ENCODE measurements at regions not wholly inside any gene's neighbourhood (a gene's known extent, or its start where the extent isn't known, plus 50 kb on each side); places are given as distances from the start of the nearest gene placed in this dataset.

GRCh38 chr1:70891051-70891843, 156.4 kb downstream of the PTGER3 start:
- no peak overlapping the region for H3K27ac ChIP-seq (replicated peaks; ENCODE audit: low read length)
- no peaks in the 10 kb centered on the region for H3K36me3 ChIP-seq (replicated peaks in 1 of 2; ENCODE audit: control insufficient read depth in 2 of 2, insufficient read depth in 2 of 2, low read length in 2 of 2)
- no peaks in the 10 kb centered on the region for H3K79me1 ChIP-seq (ENCODE audit: low read depth, low read length)
- H3K9ac ChIP-seq (ENCODE audit: low read depth, low read length, poor library complexity): no peak overlapping the region
- H3K14ac ChIP-seq (ENCODE audit: low read length): no peak overlapping the region
- no peak overlapping the region for H3K23ac ChIP-seq (ENCODE audit: low read depth, low read length, poor library complexity)
- no peak overlapping the region for H3K4ac ChIP-seq (ENCODE audit: low read length)
- H2BK12ac ChIP-seq (ENCODE audit: low read length): no peak overlapping the region
- no peak overlapping the region for H2BK120ac ChIP-seq (ENCODE audit: low read depth, low read length)
- H4K91ac ChIP-seq (ENCODE audit: low read depth, low read length, poor library complexity): no peak overlapping the region
- no peak for DNase-seq (ENCODE audit: low spot score)
- H2BK15ac ChIP-seq (ENCODE audit: low read length): no peak overlapping the region
- no peak overlapping the region for H4K8ac ChIP-seq (ENCODE audit: low read depth, low read length)
- H3K4me3 ChIP-seq (ENCODE audit: low read length in 2 of 2): no peak overlapping the region
- H2AFZ ChIP-seq (ENCODE audit: low read length): no peak overlapping the region
- no peak overlapping the region for H3K18ac ChIP-seq (ENCODE audit: low read length)
- no peaks in the 10 kb centered on the region for H3K9me3 ChIP-seq (replicated peaks in 1 of 2; ENCODE audit: control insufficient read depth in 2 of 2, insufficient read depth in 1 of 2, low read depth in 1 of 2, low read length in 2 of 2)
- no peak overlapping the region for H2BK5ac ChIP-seq (ENCODE audit: low read length)
- no peaks in the 10 kb centered on the region for H3K27me3 ChIP-seq (ENCODE audit: control insufficient read depth in 3 of 3, insufficient read depth in 3 of 3, low read depth in 1 of 3, low read length in 3 of 3)
- H3K4me1 ChIP-seq (ENCODE audit: control insufficient read depth in 2 of 2, insufficient read depth in 1 of 2, low read depth in 1 of 2, low read length in 2 of 2): no peaks in the 10 kb centered on the region
- no peak overlapping the region for H3K4me2 ChIP-seq (ENCODE audit: insufficient read depth, low read length, poor library complexity, severe bottlenecking)
- H2AK5ac ChIP-seq (ENCODE audit: low read depth, low read length): no peak overlapping the region

GRCh38 chr1:70892140-70892539, 155.5 kb downstream of the PTGER3 start:
- Histone ChIP-seq H2BK15ac (ENCODE audit: low read length) (no peak overlapping the region), H3K4me2 (ENCODE audit: insufficient read depth, low read length, poor library complexity, severe bottlenecking) (no peak overlapping the region), H3K18ac (ENCODE audit: low read length) (no peak overlapping the region), H3K36me3 (replicated peaks in 1 of 2; ENCODE audit: control insufficient read depth in 2 of 2, insufficient read depth in 2 of 2, low read length in 2 of 2) (no peaks in the 10 kb centered on the region), H2BK120ac (ENCODE audit: low read depth, low read length) (no peak overlapping the region), H3K79me1 (ENCODE audit: low read depth, low read length) (no peaks in the 10 kb centered on the region), H3K23ac (ENCODE audit: low read depth, low read length, poor library complexity) (no peak overlapping the region), H2AK5ac (ENCODE audit: low read depth, low read length) (no peak overlapping the region), H3K27me3 (ENCODE audit: control insufficient read depth in 3 of 3, insufficient read depth in 3 of 3, low read depth in 1 of 3, low read length in 3 of 3) (no peaks in the 10 kb centered on the region), H4K91ac (ENCODE audit: low read depth, low read length, poor library complexity) (no peak overlapping the region), H3K4me1 (ENCODE audit: control insufficient read depth in 2 of 2, insufficient read depth in 1 of 2, low read depth in 1 of 2, low read length in 2 of 2) (no peaks in the 10 kb centered on the region), H3K27ac (replicated peaks; ENCODE audit: low read length) (no peak overlapping the region), H3K4ac (ENCODE audit: low read length) (no peak overlapping the region), H3K9me3 (replicated peaks in 1 of 2; ENCODE audit: control insufficient read depth in 2 of 2, insufficient read depth in 1 of 2, low read depth in 1 of 2, low read length in 2 of 2) (no peaks in the 10 kb centered on the region), H2AFZ (ENCODE audit: low read length) (no peak overlapping the region), H3K14ac (ENCODE audit: low read length) (no peak overlapping the region), H4K8ac (ENCODE audit: low read depth, low read length) (no peak overlapping the region), H2BK5ac (ENCODE audit: low read length) (no peak overlapping the region), H3K9ac (ENCODE audit: low read depth, low read length, poor library complexity) (no peak overlapping the region), H2BK12ac (ENCODE audit: low read length) (no peak overlapping the region), H3K4me3 (ENCODE audit: low read length in 2 of 2) (no peak overlapping the region)
- DNase-seq (ENCODE audit: low spot score): no peak
- WGBS, 2 donors (ENCODE audit: extremely low coverage in 2 of 2, insufficient read length in 2 of 2, insufficient replicate concordance in 1 of 2): no CpG with 5 or more reads among the region's 2 CpGs

- Histone ChIP-seq H3K36me3 (replicated peaks in 1 of 2; ENCODE audit: control insufficient read depth in 2 of 2, insufficient read depth in 2 of 2, low read length in 2 of 2) (no peaks in the 10 kb centered on the region), H3K18ac (ENCODE audit: low read length) (no peak overlapping the region), H3K4ac (ENCODE audit: low read length) (no peak overlapping the region), H3K23ac (ENCODE audit: low read depth, low read length, poor library complexity) (no peak overlapping the region), H3K9ac (ENCODE audit: low read depth, low read length, poor library complexity) (no peak overlapping the region), H3K4me2 (ENCODE audit: insufficient read depth, low read length, poor library complexity, severe bottlenecking) (no peak overlapping the region), H3K27me3 (ENCODE audit: control insufficient read depth in 3 of 3, insufficient read depth in 3 of 3, low read depth in 1 of 3, low read length in 3 of 3) (no peaks in the 10 kb centered on the region), H4K8ac (ENCODE audit: low read depth, low read length) (no peak overlapping the region), H3K9me3 (replicated peaks in 1 of 2; ENCODE audit: control insufficient read depth in 2 of 2, insufficient read depth in 1 of 2, low read depth in 1 of 2, low read length in 2 of 2) (no peaks in the 10 kb centered on the region), H3K14ac (ENCODE audit: low read length) (no peak overlapping the region), H3K4me1 (ENCODE audit: control insufficient read depth in 2 of 2, insufficient read depth in 1 of 2, low read depth in 1 of 2, low read length in 2 of 2) (no peaks in the 10 kb centered on the region), H3K4me3 (ENCODE audit: low read length in 2 of 2) (no peak overlapping the region), H3K27ac (replicated peaks; ENCODE audit: low read length) (no peak overlapping the region), H2BK5ac (ENCODE audit: low read length) (no peak overlapping the region), H3K79me1 (ENCODE audit: low read depth, low read length) (no peaks in the 10 kb centered on the region), H2BK12ac (ENCODE audit: low read length) (no peak overlapping the region), H4K91ac (ENCODE audit: low read depth, low read length, poor library complexity) (no peak overlapping the region), H2BK120ac (ENCODE audit: low read depth, low read length) (no peak overlapping the region), H2BK15ac (ENCODE audit: low read length) (no peak overlapping the region), H2AK5ac (ENCODE audit: low read depth, low read length) (no peak overlapping the region), H2AFZ (ENCODE audit: low read length) (no peak overlapping the region)
- no CpG with 5 or more reads among the region's 1 CpG for WGBS, 2 donors (ENCODE audit: extremely low coverage in 2 of 2, insufficient read length in 2 of 2, insufficient replicate concordance in 1 of 2)
- DNase-seq (ENCODE audit: low spot score): no peak
Measured at GRCh38 chr1:70892930-70893329, 154.7 kb downstream of the PTGER3 start.

GRCh38 chr1:70893381-70893780, 154.2 kb downstream of the PTGER3 start:
- no peak overlapping the region for H3K23ac ChIP-seq (ENCODE audit: low read depth, low read length, poor library complexity)
- H2BK5ac ChIP-seq (ENCODE audit: low read length): no peak overlapping the region
- DNase-seq (ENCODE audit: low spot score): no peak
- H3K79me1 ChIP-seq (ENCODE audit: low read depth, low read length): no peaks in the 10 kb centered on the region
- no peak overlapping the region for H3K9ac ChIP-seq (ENCODE audit: low read depth, low read length, poor library complexity)
- H3K14ac ChIP-seq (ENCODE audit: low read length): no peak overlapping the region
- H3K36me3 ChIP-seq (replicated peaks in 1 of 2; ENCODE audit: control insufficient read depth in 2 of 2, insufficient read depth in 2 of 2, low read length in 2 of 2): no peaks in the 10 kb centered on the region
- no peak overlapping the region for H2AK5ac ChIP-seq (ENCODE audit: low read depth, low read length)
- no peaks in the 10 kb centered on the region for H3K27me3 ChIP-seq (ENCODE audit: control insufficient read depth in 3 of 3, insufficient read depth in 3 of 3, low read depth in 1 of 3, low read length in 3 of 3)
- no peak overlapping the region for H3K4me2 ChIP-seq (ENCODE audit: insufficient read depth, low read length, poor library complexity, severe bottlenecking)
- H3K4me3 ChIP-seq (ENCODE audit: low read length in 2 of 2): no peak overlapping the region
- no peak overlapping the region for H4K91ac ChIP-seq (ENCODE audit: low read depth, low read length, poor library complexity)
- no peak overlapping the region for H3K18ac ChIP-seq (ENCODE audit: low read length)
- H2BK12ac ChIP-seq (ENCODE audit: low read length): no peak overlapping the region
- no CpG with 5 or more reads among the region's 3 CpGs for WGBS, 2 donors (ENCODE audit: extremely low coverage in 2 of 2, insufficient read length in 2 of 2, insufficient replicate concordance in 1 of 2)
- no peak overlapping the region for H2BK15ac ChIP-seq (ENCODE audit: low read length)
- no peak overlapping the region for H2BK120ac ChIP-seq (ENCODE audit: low read depth, low read length)
- no peak overlapping the region for H2AFZ ChIP-seq (ENCODE audit: low read length)
- no peaks in the 10 kb centered on the region for H3K4me1 ChIP-seq (ENCODE audit: control insufficient read depth in 2 of 2, insufficient read depth in 1 of 2, low read depth in 1 of 2, low read length in 2 of 2)
- H3K9me3 ChIP-seq (replicated peaks in 1 of 2; ENCODE audit: control insufficient read depth in 2 of 2, insufficient read depth in 1 of 2, low read depth in 1 of 2, low read length in 2 of 2): no peaks in the 10 kb centered on the region
- no peak overlapping the region for H4K8ac ChIP-seq (ENCODE audit: low read depth, low read length)
- H3K4ac ChIP-seq (ENCODE audit: low read length): no peak overlapping the region
- H3K27ac ChIP-seq (replicated peaks; ENCODE audit: low read length): no peak overlapping the region
